Stimulated activated CD4-positive, alpha-beta T cell treated with anti-CD3 and anti-CD28 coated beads, Interleukin-2, amount 100 ng/mL, for 48 hours (primary cell): ENCODE measurements at regions not wholly inside any gene's neighbourhood (a gene's known extent, or its start where the extent isn't known, plus 50 kb on each side); places are given as distances from the start of the nearest gene placed in this dataset.
A peak's percentile ranks its signal among the peaks of the same experiment; 100 is the strongest.
"Not testable (repeated sequence)": the region's sequence is repeated elsewhere in the genome, so short reads cannot be mapped to it uniquely, and the experiment has no call there.

Experiments used
- DNase-seq, 2 donors: peaks; one replicate each; pipeline ENCODE4 v3.0.0-alpha.2; 2020

- DNase-seq, result no peak
These were observed 198.7 kb upstream of the ADAMTS3 start for GRCh38 chr4:72767618-72768302.

GRCh38 chr4:72765788-72766187, 196.8 kb upstream of the ADAMTS3 start:
- DNase-seq, result not testable (repeated sequence)

GRCh38 chr4:72761368-72762038, 192.5 kb upstream of the ADAMTS3 start:
- DNase-seq, result no peak

- not testable (repeated sequence) for DNase-seq
These were observed 184.4 kb upstream of the ADAMTS3 start for GRCh38 chr4:72753414-72753813.

GRCh38 chr4:72744103-72744725, 175.2 kb upstream of the ADAMTS3 start:
- DNase-seq, result no peak

GRCh38 chr4:72743078-72743477, 174.1 kb upstream of the ADAMTS3 start:
- no peak for DNase-seq

GRCh38 chr4:72715299-72715698, 146.3 kb upstream of the ADAMTS3 start:
- no peak for DNase-seq

GRCh38 chr4:72714482-72715279, 145.7 kb upstream of the ADAMTS3 start:
- no peak for DNase-seq

- no peak for DNase-seq
These were observed 144.0 kb upstream of the ADAMTS3 start for GRCh38 chr4:72712997-72713396.

- no peak for DNase-seq
These were observed 140.5 kb upstream of the ADAMTS3 start for GRCh38 chr4:72709475-72709874.

- DNase-seq, result no peak
These were observed 137.7 kb upstream of the ADAMTS3 start for GRCh38 chr4:72706684-72707083.

- not testable (repeated sequence) for DNase-seq
These were observed 136.1 kb upstream of the ADAMTS3 start for GRCh38 chr4:72704925-72705640.

- DNase-seq, result no peak
These were observed 133.9 kb upstream of the ADAMTS3 start for GRCh38 chr4:72702948-72703347.

GRCh38 chr4:72701987-72702819, 133.2 kb upstream of the ADAMTS3 start:
- peak; percentile 10 to 13 for DNase-seq

GRCh38 chr4:72690771-72691170, 121.8 kb upstream of the ADAMTS3 start:
- DNase-seq, result no peak

- no peak for DNase-seq
These were observed 120.9 kb upstream of the ADAMTS3 start for GRCh38 chr4:72689923-72690322.

- not testable (repeated sequence) for DNase-seq
These were observed 117.4 kb upstream of the ADAMTS3 start for GRCh38 chr4:72686390-72686789.

- no peak for DNase-seq
These were observed 110.6 kb upstream of the ADAMTS3 start for GRCh38 chr4:72679666-72680065.

- no peak for DNase-seq
These were observed 108.9 kb upstream of the ADAMTS3 start for GRCh38 chr4:72677886-72678285.

GRCh38 chr4:72677265-72677664, 108.2 kb upstream of the ADAMTS3 start:
- DNase-seq, result no peak

- no peak for DNase-seq
These were observed 103.0 kb upstream of the ADAMTS3 start for GRCh38 chr4:72671980-72672379.

- no peak for DNase-seq
These were observed 101.5 kb upstream of the ADAMTS3 start for GRCh38 chr4:72670521-72670920.
